Erythroblast (primary cell): ENCODE measurements at regions not wholly inside any gene's neighbourhood (a gene's known extent, or its start where the extent isn't known, plus 50 kb on each side); places are given as distances from the start of the nearest gene placed in this dataset.

Source experiments
- GATA1 ChIP-seq: IDR thresholded peaks from 2 replicates; pipeline ENCODE4 v1.6.1; 2011; ENCODE audit warnings: low read depth, mild to moderate bottlenecking, control low read depth, low read length, moderate library complexity
- POLR2A ChIP-seq: IDR thresholded peaks from 2 replicates; pipeline ENCODE4 v1.6.1; 2011; ENCODE audit warnings: mild to moderate bottlenecking, low read length

DNA sequence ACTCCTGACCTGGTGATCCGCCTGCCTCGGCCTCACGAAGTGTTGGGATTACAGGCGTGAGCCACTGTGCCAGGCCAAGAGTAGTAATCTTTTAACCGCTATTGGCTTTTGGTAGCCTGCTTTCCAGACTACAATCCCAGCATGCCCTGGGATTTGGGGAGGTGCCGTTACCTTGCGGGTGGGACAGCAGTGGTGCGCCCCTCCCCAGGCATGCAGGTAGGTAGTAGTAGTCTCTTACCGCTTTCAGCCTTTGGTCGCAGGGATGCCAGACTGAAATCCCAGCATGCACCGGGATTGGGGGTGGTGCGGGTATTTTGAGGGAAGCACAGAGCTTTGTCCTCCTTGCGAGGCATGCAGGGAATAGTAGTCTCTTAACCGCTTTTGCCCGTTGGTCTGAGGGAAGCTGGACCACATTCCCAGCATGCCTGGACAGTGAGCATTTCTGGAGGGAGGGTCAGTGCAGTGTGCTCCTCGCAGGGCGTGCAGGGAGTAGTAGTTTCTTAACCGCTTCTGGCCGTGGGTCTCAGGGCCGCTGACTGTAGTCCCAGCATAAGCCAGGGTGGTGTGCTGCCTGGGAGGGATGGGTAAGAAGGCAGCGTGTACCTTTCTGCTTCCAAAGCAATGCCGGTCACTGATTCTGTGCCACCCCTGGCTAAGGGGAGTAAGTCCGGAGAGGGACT, 1686.8 kb downstream of the TP53TG3F start:
- no peak for TF ChIP-seq POLR2A
- TF ChIP-seq GATA1, result no peak
